ENCODE measurements at regions not wholly inside any gene's neighbourhood (a gene's known extent, or its start where the extent isn't known, plus 50 kb on each side); places are given as distances from the start of the nearest gene placed in this dataset.

- TF ChIP-seq KDM4B (IDR thresholded peaks at IDR 0.05; ENCODE audit: borderline replicate concordance in 2 of 2, low read depth in 1 of 2) (no peak), U2AF1 (optimal IDR thresholded peaks at IDR 0.05; ENCODE audit: low read depth, low read length) (no peak), CTCF (IDR thresholded peaks at IDR 0.05 in 2 of 3, conservative IDR thresholded peaks at IDR 0.05 in 1 of 3; ENCODE audit: insufficient read depth in 2 of 3, low read depth in 1 of 3, low read length in 3 of 3) (no peak), RREB1 (CRISPR knock-in tag; IDR thresholded peaks at IDR 0.05) (no peak), FOXJ3 (CRISPR knock-in tag; IDR thresholded peaks at IDR 0.05) (no peak)
These were observed 139.9 kb upstream of the PIEZO2 start for GRCh38 chr18:11289248-11289647.

All from K562 (cell line).